ENCODE measurements at regions not wholly inside any gene's neighbourhood (a gene's known extent, or its start where the extent isn't known, plus 50 kb on each side); places are given as distances from the start of the nearest gene placed in this dataset.

- no peak for DNase-seq (ENCODE audit: low read depth in 2 of 2)
- H3K4me3 ChIP-seq (replicated peaks in 1 of 2; ENCODE audit: low read depth in 2 of 2, low read length in 2 of 2), result no peak overlapping the region
- TF ChIP-seq CTCF (IDR thresholded peaks at IDR 0.05; ENCODE audit: low read depth, low read length), result no peak
These were observed 69.1 kb upstream of the CNTN4 start for GRCh38 chr3:2029559-2029958.

- no peak for DNase-seq (ENCODE audit: low read depth in 2 of 2)
- no peak overlapping the region for H3K4me3 ChIP-seq (replicated peaks in 1 of 2; ENCODE audit: low read depth in 2 of 2, low read length in 2 of 2)
- TF ChIP-seq CTCF (IDR thresholded peaks at IDR 0.05; ENCODE audit: low read depth, low read length), result no peak
These were observed 62.6 kb upstream of the CNTN4 start for GRCh38 chr3:2036076-2036475.

- no peak for DNase-seq (ENCODE audit: low read depth in 2 of 2)
- no peak overlapping the region for H3K4me3 ChIP-seq (replicated peaks in 1 of 2; ENCODE audit: low read depth in 2 of 2, low read length in 2 of 2)
- TF ChIP-seq CTCF (IDR thresholded peaks at IDR 0.05; ENCODE audit: low read depth, low read length), result no peak
These were observed 56.7 kb upstream of the CNTN4 start for GRCh38 chr3:2041931-2042330.

All from cardiac fibroblast (primary cell).